ENCODE measurements at regions not wholly inside any gene's neighbourhood (a gene's known extent, or its start where the extent isn't known, plus 50 kb on each side); places are given as distances from the start of the nearest gene placed in this dataset.

DNA sequence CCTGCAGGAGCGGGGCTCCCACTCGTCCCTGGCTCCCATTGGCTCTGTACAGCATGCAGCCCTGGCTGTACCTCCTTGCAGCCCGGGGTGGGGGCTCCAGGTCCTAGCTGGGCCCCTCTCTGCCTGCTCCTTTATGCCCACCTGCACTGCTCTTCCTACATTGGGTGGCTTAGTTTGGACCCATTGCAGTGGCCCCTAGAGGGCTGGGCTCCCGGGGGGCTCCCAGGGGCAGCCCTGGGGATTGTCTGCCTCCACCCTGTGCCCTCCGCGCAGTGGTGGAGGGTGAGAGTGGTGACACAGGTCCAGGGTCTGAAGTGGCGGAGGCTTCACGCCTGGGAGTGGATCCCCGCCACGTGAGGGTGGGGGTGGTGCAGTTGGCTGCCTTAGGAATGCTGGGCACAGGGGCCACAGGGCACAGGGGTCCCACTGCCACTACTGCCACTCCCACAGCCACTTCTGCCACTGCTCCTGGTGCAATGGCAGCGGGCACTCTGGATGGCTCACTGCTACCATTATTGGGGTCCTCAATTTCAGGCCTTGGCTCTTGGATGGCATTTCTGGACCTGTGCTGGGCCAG lies 177.1 kb downstream of the ARL4A start:
- H3K27ac ChIP-seq = no peak overlapping the region
- no peak for TF ChIP-seq CTCF (conservative IDR thresholded peaks at IDR 0.05)

DNA sequence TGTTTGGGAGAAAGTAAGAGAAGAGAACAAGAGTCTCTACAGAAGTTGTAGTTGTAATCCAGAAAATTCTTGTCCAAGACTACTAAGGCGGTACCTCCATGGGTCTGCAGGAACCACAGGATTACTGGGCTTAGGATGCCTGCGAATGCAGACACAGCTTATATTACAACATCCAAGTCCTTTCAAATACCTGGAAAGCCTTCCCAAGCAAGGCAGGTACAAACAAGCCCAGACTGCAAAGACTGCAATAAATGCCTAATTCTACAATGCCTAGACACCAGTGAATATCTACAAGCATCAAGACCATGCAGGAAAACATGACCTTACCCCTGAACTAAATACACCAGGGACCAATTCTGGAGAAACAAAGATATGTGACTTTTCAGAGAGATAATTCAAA lies 178.2 kb downstream of the ARL4A start:
- H3K27ac ChIP-seq = no peak overlapping the region
- TF ChIP-seq CTCF (conservative IDR thresholded peaks at IDR 0.05) = no peak

GRCh38 chr7:12866207-12866606 lies 178.8 kb downstream of the ARL4A start:
- no peak for TF ChIP-seq CTCF (conservative IDR thresholded peaks at IDR 0.05)
- H3K27ac ChIP-seq = no peak overlapping the region

GRCh38 chr7:12868027-12868426 lies 180.6 kb downstream of the ARL4A start:
- no peak for TF ChIP-seq CTCF (conservative IDR thresholded peaks at IDR 0.05)

DNA sequence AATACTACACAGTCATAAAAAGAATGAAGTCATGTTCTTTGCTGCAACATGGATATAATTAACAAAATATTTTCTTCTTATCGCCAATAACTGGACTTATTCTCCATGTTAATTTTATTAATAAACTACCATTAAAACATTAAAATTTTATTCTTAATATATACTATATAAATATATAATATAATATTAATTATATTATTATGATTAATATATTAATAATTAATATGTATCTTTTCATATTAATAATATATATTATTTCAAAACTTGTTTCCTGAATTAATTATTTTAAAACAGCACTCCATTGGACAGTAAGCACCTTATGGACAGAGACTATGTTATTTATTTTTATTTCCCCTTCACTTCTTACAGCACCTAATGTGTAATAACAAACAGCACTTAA lies 182.8 kb downstream of the ARL4A start:
- H3K27ac ChIP-seq = no peak overlapping the region
- TF ChIP-seq CTCF (conservative IDR thresholded peaks at IDR 0.05) = no peak

More at GRCh38 chr7:12868027-12868426, 180.6 kb downstream of the ARL4A start:
- no peak overlapping the region for H3K27ac ChIP-seq

DNA sequence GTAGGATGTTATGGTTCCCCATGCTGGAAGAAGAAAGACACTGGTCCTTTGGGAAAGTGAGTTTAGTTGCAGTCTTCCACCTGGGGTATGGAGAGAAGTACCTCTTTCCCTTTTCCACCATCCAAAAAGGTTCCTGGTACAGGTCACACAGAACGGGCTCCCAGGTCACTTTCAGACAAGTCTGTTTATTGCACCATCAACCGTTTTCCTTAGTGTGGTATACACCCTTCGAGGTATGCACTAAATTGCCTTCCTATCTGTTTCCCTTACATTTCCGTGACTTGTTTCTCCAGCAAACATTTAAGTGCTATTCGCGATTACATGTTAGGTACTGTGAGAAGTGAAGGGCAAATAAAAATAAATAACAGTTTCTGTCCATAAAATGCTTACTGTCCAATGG lies 185.1 kb downstream of the ARL4A start:
- TF ChIP-seq CTCF (conservative IDR thresholded peaks at IDR 0.05) = no peak
- no peak overlapping the region for H3K27ac ChIP-seq

- no peak for TF ChIP-seq CTCF (conservative IDR thresholded peaks at IDR 0.05)
- H3K27ac ChIP-seq = no peak overlapping the region
These were observed 186.1 kb downstream of the ARL4A start for GRCh38 chr7:12873571-12873970.

All from VCaP (cell line).